ENCODE measurements at regions not wholly inside any gene's neighbourhood (a gene's known extent, or its start where the extent isn't known, plus 50 kb on each side); places are given as distances from the start of the nearest gene placed in this dataset.
"Not testable (repeated sequence)": the region's sequence is repeated elsewhere in the genome, so short reads cannot be mapped to it uniquely, and the experiment has no call there.

GRCh38 chr4:130705023-130705422 is 1609.1 kb downstream of the C4orf33 start:
- DNase-seq: no peak

GRCh38 chr4:130712038-130712437 is 1616.1 kb downstream of the C4orf33 start:
- DNase-seq: no peak

GRCh38 chr4:130714006-130714405 is 1618.1 kb downstream of the C4orf33 start:
- no peak for DNase-seq

GRCh38 chr4:130722361-130722760 is 1626.4 kb downstream of the C4orf33 start:
- DNase-seq: no peak

- no peak for DNase-seq
Measured at GRCh38 chr4:130736436-130737185, 1640.7 kb downstream of the C4orf33 start.

- no peak for DNase-seq
Measured at GRCh38 chr4:130738233-130738632, 1642.3 kb downstream of the C4orf33 start.

- no peak for DNase-seq
Measured at GRCh38 chr4:130747842-130748241, 1651.9 kb downstream of the C4orf33 start.

- DNase-seq: no peak
Measured at GRCh38 chr4:130753926-130754325, 1658.0 kb downstream of the C4orf33 start.

GRCh38 chr4:130760246-130760645 is 1664.3 kb downstream of the C4orf33 start:
- DNase-seq: no peak

GRCh38 chr4:130767384-130767783 is 1671.4 kb downstream of the C4orf33 start:
- not testable (repeated sequence) for DNase-seq

GRCh38 chr4:130772966-130773365 is 1677.0 kb downstream of the C4orf33 start:
- DNase-seq: not testable (repeated sequence)

- no peak for DNase-seq
Measured at GRCh38 chr4:130808492-130808891, 1712.5 kb downstream of the C4orf33 start.

GRCh38 chr4:130812117-130812765 is 1716.3 kb downstream of the C4orf33 start:
- no peak for DNase-seq

- DNase-seq: no peak
Measured at GRCh38 chr4:130814896-130815295, 1718.9 kb downstream of the C4orf33 start.

GRCh38 chr4:130820448-130820847 is 1724.5 kb downstream of the C4orf33 start:
- DNase-seq: no peak

- no peak for DNase-seq
Measured at GRCh38 chr4:130825284-130825683, 1729.3 kb downstream of the C4orf33 start.

GRCh38 chr4:130850019-130850524 is 1754.1 kb downstream of the C4orf33 start:
- no peak for DNase-seq

GRCh38 chr4:130851107-130851506 is 1755.2 kb downstream of the C4orf33 start:
- DNase-seq: no peak

- DNase-seq: no peak
Measured at GRCh38 chr4:130851932-130852331, 1756.0 kb downstream of the C4orf33 start.

- DNase-seq: no peak
Measured at GRCh38 chr4:130855533-130855932, 1759.6 kb downstream of the C4orf33 start.

- no peak for DNase-seq
Measured at GRCh38 chr4:130859991-130860390, 1764.0 kb downstream of the C4orf33 start.

- no peak for DNase-seq
Measured at GRCh38 chr4:130896920-130897319, 1801.0 kb downstream of the C4orf33 start.

- no peak for DNase-seq
Measured at GRCh38 chr4:130901321-130901720, 1805.4 kb downstream of the C4orf33 start.

GRCh38 chr4:130922955-130923354 is 1827.0 kb downstream of the C4orf33 start:
- DNase-seq: no peak
